Brain microvascular endothelial cell (primary cell): ENCODE measurements at regions not wholly inside any gene's neighbourhood (a gene's known extent, or its start where the extent isn't known, plus 50 kb on each side); places are given as distances from the start of the nearest gene placed in this dataset.

ENCODE experiments used
- DNase-seq: peaks from one replicate; pipeline ENCODE4 v3.0.0-alpha.2; 2020
- H3K27ac ChIP-seq: fragments of 250-450 bp; sonication (Bioruptor Pico); 2 replicates; pipeline ENCODE4 v1.5.1; 2020; ENCODE audit warnings: mild to moderate bottlenecking, moderate library complexity
- H3K27me3 ChIP-seq: fragments of 250-450 bp; sonication (Bioruptor Pico); replicated peaks from 2 replicates; pipeline ENCODE4 v1.5.1; 2020; ENCODE audit warnings: mild to moderate bottlenecking
- H3K36me3 ChIP-seq: fragments of 250-450 bp; sonication (Bioruptor Pico); replicated peaks from 2 replicates; pipeline ENCODE4 v1.5.1; 2020; ENCODE audit warnings: mild to moderate bottlenecking
- H3K4me3 ChIP-seq: 2 replicates; pipeline ENCODE4 v1.5.1; 2011; ENCODE audit warnings: low read depth, mild to moderate bottlenecking, control low read depth, low read length, moderate library complexity
- CTCF ChIP-seq: IDR thresholded peaks from 2 replicates; pipeline ENCODE4 v1.5.1; 2011; ENCODE audit warnings: low read depth, mild to moderate bottlenecking, moderate library complexity, low read length, control low read depth, inconsistent platforms; ENCODE audit errors: missing control alignments
- in situ Hi-C: cut with HindIII; loops from 2 replicates; pipeline ENCODE4 v1.10.0; 2017; ENCODE audit warnings: low sequenced_read_pairs, low pct_ligation_motif_present

- Histone ChIP-seq H3K36me3 (no peaks in the 10 kb centered on the region), H3K4me3 (no peak overlapping the region), H3K27me3 (no peaks in the 10 kb centered on the region), H3K27ac (no peak overlapping the region)
- no peak for TF ChIP-seq CTCF
- in situ Hi-C loops, result no loop called here
- DNase-seq, result no peak
These were observed 163.7 kb upstream of the TRPC7 start for GRCh38 chr5:136529081-136529480.

GRCh38 chr5:136528481-136529030 lies 163.2 kb upstream of the TRPC7 start:
- Histone ChIP-seq H3K36me3 (no peaks in the 10 kb centered on the region), H3K27me3 (no peaks in the 10 kb centered on the region), H3K27ac (no peak overlapping the region), H3K4me3 (no peak overlapping the region)
- in situ Hi-C loops, result no loop called here
- TF ChIP-seq CTCF, result no peak
- no peak for DNase-seq

DNA sequence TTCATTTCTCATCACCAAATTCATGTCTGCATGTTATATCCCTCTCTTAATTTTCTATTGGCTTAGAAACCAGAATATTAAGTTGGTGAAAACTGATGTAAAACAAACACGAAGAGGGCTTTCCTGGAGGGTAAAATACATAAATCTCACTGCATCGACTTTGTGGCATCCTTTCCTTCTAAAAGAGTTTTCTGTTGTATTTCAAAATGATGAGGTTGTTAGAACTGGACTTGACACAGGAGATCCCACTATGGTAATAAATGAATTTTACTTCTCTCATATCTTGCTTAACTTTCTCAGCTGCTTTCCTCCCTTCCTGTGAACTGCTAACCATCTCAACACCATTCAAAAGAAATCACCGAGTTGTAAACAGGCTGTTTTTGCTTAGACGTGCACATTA lies 162.0 kb upstream of the TRPC7 start:
- no peaks in the 10 kb centered on the region for H3K27me3 ChIP-seq
- H3K36me3 ChIP-seq, result no peaks in the 10 kb centered on the region
- no peak overlapping the region for H3K4me3 ChIP-seq
- no peak for TF ChIP-seq CTCF
- DNase-seq, result no peak
- H3K27ac ChIP-seq, result no peak overlapping the region
- in situ Hi-C loops, result no loop called here

DNA sequence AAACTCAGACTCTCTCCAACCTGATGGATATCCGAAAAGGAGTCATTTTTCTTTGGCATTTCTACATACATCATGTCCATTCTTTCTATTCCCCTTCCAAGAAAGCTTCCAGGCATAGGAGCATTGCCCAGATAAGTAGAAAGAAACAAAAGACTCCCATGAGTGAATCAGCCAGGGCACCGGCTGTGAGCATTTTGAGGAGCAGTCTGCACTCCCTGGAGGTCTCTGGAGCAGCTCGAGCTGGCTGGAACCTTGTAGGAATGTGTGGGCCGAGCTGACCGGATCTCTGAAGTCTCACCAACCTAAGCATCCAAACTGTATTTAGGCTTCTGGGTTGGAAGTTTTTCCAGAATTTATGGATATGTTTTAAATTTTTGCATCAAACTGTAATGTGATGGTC lies 161.4 kb upstream of the TRPC7 start:
- no peak for TF ChIP-seq CTCF
- in situ Hi-C loops, result no loop called here
- Histone ChIP-seq H3K4me3 (no peak overlapping the region), H3K27ac (no peak overlapping the region), H3K36me3 (no peaks in the 10 kb centered on the region), H3K27me3 (no peaks in the 10 kb centered on the region)
- no peak for DNase-seq

- no peaks in the 10 kb centered on the region for H3K36me3 ChIP-seq
- no peaks in the 10 kb centered on the region for H3K27me3 ChIP-seq
- TF ChIP-seq CTCF, result no peak
- H3K27ac ChIP-seq, result no peak overlapping the region
- no peak for DNase-seq
- in situ Hi-C loops, result no loop called here
- no peak overlapping the region for H3K4me3 ChIP-seq
These were observed 160.7 kb upstream of the TRPC7 start for GRCh38 chr5:136526021-136526420.

- Histone ChIP-seq H3K27me3 (no peaks in the 10 kb centered on the region), H3K4me3 (no peak overlapping the region), H3K27ac (no peak overlapping the region), H3K36me3 (no peaks in the 10 kb centered on the region)
- no peak for TF ChIP-seq CTCF
- in situ Hi-C loops, result no loop called here
- DNase-seq, result no peak
These were observed 160.3 kb upstream of the TRPC7 start for GRCh38 chr5:136525597-136525996.
